GM21529 (cell line): ENCODE measurements at regions not wholly inside any gene's neighbourhood (a gene's known extent, or its start where the extent isn't known, plus 50 kb on each side); places are given as distances from the start of the nearest gene placed in this dataset.

Experiments
- ATAC-seq: cut with Tn5 transposase; IDR thresholded peaks from one replicate; pipeline ENCODE4 v1.9.1; 2021; ENCODE audit not compliant: unreplicated experiment

GRCh38 chr2:117763804-117764203 is 50.7 kb upstream of the DDX18 start:
- no peak for ATAC-seq
